Myocyte (in vitro differentiated cells): ENCODE measurements at regions not wholly inside any gene's neighbourhood (a gene's known extent, or its start where the extent isn't known, plus 50 kb on each side); places are given as distances from the start of the nearest gene placed in this dataset.

ENCODE experiments used
- DNase-seq: peaks from one replicate; pipeline ENCODE4 v3.0.0-alpha.2; 2012; ENCODE audit warnings: low read depth

- no peak for DNase-seq
Observed at GRCh38 chr18:8458546-8459215, 150.6 kb upstream of the RAB12 start.

GRCh38 chr18:8460748-8461147 lies 148.5 kb upstream of the RAB12 start:
- no peak for DNase-seq

- DNase-seq, result no peak
Observed at GRCh38 chr18:8461544-8461943, 147.7 kb upstream of the RAB12 start.

GRCh38 chr18:8462651-8463185 lies 146.5 kb upstream of the RAB12 start:
- peak; percentile 81 for DNase-seq

GRCh38 chr18:8463791-8464190 lies 145.4 kb upstream of the RAB12 start:
- DNase-seq, result no peak

GRCh38 chr18:8468191-8468590 lies 141.0 kb upstream of the RAB12 start:
- DNase-seq, result no peak

GRCh38 chr18:8468921-8469335 lies 140.3 kb upstream of the RAB12 start:
- DNase-seq, result peak; percentile 46

GRCh38 chr18:8469544-8470130 lies 139.6 kb upstream of the RAB12 start:
- DNase-seq, result no peak

GRCh38 chr18:8471372-8471771 lies 137.9 kb upstream of the RAB12 start:
- peak; percentile 66 for DNase-seq

GRCh38 chr18:8474661-8475060 lies 134.6 kb upstream of the RAB12 start:
- no peak for DNase-seq

GRCh38 chr18:8477615-8478014 lies 131.6 kb upstream of the RAB12 start:
- DNase-seq, result no peak

GRCh38 chr18:8478166-8478967 lies 130.9 kb upstream of the RAB12 start:
- peak; percentile 53 for DNase-seq

- DNase-seq, result no peak
Observed at GRCh38 chr18:8478968-8479370, 130.3 kb upstream of the RAB12 start.

GRCh38 chr18:8479789-8480188 lies 129.4 kb upstream of the RAB12 start:
- no peak for DNase-seq

- peak; percentile 61 for DNase-seq
Observed at GRCh38 chr18:8480506-8481328, 128.5 kb upstream of the RAB12 start.

- no peak for DNase-seq
Observed at GRCh38 chr18:8484951-8485350, 124.3 kb upstream of the RAB12 start.

- no peak for DNase-seq
Observed at GRCh38 chr18:8489761-8490160, 119.5 kb upstream of the RAB12 start.

GRCh38 chr18:8491516-8491915 lies 117.7 kb upstream of the RAB12 start:
- no peak for DNase-seq

GRCh38 chr18:8493141-8493540 lies 116.1 kb upstream of the RAB12 start:
- DNase-seq, result no peak

- no peak for DNase-seq
Observed at GRCh38 chr18:8496186-8496585, 113.1 kb upstream of the RAB12 start.

GRCh38 chr18:8498905-8499304 lies 110.3 kb upstream of the RAB12 start:
- DNase-seq, result no peak
